Esophagus muscularis mucosa (tissue), 3 donors: ENCODE measurements at regions not wholly inside any gene's neighbourhood (a gene's known extent, or its start where the extent isn't known, plus 50 kb on each side); places are given as distances from the start of the nearest gene placed in this dataset.

Source experiments
- POLR2A ChIP-seq: fragments of 450-650 bp; IDR thresholded peaks from one replicate; pipeline ENCODE4 v1.6.1; 2017; ENCODE audit warnings: antibody characterized with exemption, moderate library complexity, mild to moderate bottlenecking, low read depth
- TF ChIP-seq, protein P1 (sequence below), 3 experiments: fragments of 200-600 bp in 2 of 3; fragments of 450-650 bp in 1 of 3; sonication (generic) in 2 of 3; IDR thresholded peaks; one replicate each; pipeline ENCODE4 v1.5.1; 2017 to 2019; ENCODE audit warnings: antibody characterized with exemption in 3 of 3, mild to moderate bottlenecking in 2 of 3, moderate library complexity in 1 of 3

DNA sequence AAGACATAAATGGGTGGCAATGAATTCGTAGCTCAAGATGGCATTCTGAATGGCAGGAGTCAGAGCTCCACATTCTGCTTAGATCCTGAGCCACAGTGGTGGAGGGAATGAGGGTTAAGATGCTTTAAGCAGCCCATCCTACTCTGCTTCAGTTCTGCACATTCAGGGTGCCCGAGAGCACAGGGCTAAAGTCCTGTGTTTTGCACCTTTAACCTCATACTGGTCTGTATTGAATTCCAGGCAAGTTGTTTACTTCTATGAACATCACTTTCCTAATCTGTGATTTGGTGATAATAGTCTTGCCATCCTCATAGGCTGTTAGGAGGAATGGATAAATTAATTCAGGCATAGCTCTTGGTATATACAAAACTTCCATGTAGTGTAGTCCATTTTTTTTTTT lies 321.6 kb upstream of the CD180 start:
- no peak for TF ChIP-seq POLR2A
- TF ChIP-seq, protein P1, sequence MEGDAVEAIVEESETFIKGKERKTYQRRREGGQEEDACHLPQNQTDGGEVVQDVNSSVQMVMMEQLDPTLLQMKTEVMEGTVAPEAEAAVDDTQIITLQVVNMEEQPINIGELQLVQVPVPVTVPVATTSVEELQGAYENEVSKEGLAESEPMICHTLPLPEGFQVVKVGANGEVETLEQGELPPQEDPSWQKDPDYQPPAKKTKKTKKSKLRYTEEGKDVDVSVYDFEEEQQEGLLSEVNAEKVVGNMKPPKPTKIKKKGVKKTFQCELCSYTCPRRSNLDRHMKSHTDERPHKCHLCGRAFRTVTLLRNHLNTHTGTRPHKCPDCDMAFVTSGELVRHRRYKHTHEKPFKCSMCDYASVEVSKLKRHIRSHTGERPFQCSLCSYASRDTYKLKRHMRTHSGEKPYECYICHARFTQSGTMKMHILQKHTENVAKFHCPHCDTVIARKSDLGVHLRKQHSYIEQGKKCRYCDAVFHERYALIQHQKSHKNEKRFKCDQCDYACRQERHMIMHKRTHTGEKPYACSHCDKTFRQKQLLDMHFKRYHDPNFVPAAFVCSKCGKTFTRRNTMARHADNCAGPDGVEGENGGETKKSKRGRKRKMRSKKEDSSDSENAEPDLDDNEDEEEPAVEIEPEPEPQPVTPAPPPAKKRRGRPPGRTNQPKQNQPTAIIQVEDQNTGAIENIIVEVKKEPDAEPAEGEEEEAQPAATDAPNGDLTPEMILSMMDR (IDR thresholded peaks at IDR 0.05), result no peak
